ENCODE measurements at regions not wholly inside any gene's neighbourhood (a gene's known extent, or its start where the extent isn't known, plus 50 kb on each side); places are given as distances from the start of the nearest gene placed in this dataset.

DNA sequence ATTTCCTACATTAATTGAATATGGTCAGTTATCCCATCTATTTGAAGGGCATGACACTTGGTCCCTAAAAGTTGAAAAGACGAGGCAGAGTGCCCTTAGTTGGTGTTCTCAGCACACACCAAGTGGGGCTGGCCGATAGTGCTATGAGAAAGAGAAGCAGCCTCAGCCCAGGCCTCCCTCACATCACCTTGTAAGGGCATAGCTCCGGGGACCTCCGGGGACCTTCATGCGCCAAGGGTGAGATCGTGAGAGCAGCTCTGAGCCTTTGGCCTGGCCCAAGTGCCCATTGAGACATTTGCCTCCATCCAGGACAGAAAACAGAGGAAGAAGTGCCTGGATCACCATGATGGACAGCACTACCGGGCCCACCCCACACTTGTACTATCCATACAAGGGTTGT, 244.3 kb upstream of the COPS8 start:
- TF ChIP-seq SPI1 (IDR thresholded peaks at IDR 0.05; ENCODE audit: low read depth, low read length): no peak
- TF ChIP-seq POLR2A (IDR thresholded peaks at IDR 0.05; ENCODE audit: low read depth, low read length): no peak
- TF ChIP-seq PAX5 (IDR thresholded peaks at IDR 0.05; ENCODE audit: insufficient read depth, low read length, severe bottlenecking): no peak
- no peak for TF ChIP-seq POLR2AphosphoS5 (IDR thresholded peaks at IDR 0.05; ENCODE audit: low read depth, low read length)
- no peak for TF ChIP-seq TAF1 (IDR thresholded peaks at IDR 0.05; ENCODE audit: low read depth, low read length)
- no peak for TF ChIP-seq POU2F2 (IDR thresholded peaks at IDR 0.05; ENCODE audit: low read depth, low read length)
- FAIRE-seq (no peak), DNase-seq (ENCODE audit: insufficient read length, low spot score) (no peak)

DNA sequence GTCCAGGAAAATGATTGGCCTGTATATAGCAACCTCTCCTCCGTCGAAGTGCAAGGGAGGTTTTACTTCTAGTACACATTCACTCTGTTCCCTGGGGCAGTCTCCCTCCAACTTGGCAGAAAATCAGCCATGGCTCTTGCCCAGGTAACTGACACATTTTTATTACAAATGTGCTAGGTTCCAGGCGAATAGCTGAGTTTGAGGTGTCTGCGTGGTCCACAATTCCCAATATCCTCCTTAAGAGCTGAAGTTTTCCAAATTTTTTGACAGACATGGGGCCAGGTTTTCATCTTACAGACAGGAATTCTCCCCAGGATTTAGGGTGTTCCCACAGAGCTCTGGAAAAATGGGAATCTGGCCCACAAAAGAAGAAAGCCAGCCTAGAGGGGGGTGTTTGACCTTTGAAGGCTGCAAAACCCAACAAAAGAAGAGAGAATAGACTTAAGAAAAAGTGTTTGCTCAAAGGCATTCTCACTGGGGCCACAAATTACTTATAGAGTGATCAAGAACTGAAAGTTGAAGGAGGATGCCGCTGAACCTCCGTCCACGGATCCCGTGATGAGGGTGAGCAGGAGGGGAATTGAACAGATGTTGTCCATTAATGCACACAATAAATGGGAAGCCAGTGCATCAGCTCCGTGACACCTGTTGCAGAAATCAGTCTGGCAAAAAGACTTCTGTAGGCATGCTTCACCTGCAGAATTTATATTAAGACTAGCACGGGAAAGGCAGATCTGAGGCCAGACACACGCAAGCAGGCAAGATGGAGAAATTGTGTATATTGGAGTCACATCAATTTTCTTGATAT, 242.3 kb upstream of the COPS8 start:
- TF ChIP-seq SPI1 (IDR thresholded peaks at IDR 0.05; ENCODE audit: low read depth, low read length) (no peak), TAF1 (IDR thresholded peaks at IDR 0.05; ENCODE audit: low read depth, low read length) (no peak), POU2F2 (IDR thresholded peaks at IDR 0.05; ENCODE audit: low read depth, low read length) (no peak), POLR2AphosphoS5 (IDR thresholded peaks at IDR 0.05; ENCODE audit: low read depth, low read length) (no peak), PAX5 (IDR thresholded peaks at IDR 0.05; ENCODE audit: insufficient read depth, low read length, severe bottlenecking) (no peak), POLR2A (IDR thresholded peaks at IDR 0.05; ENCODE audit: low read depth, low read length) (no peak)
- no peak for FAIRE-seq
- no peak for DNase-seq (ENCODE audit: insufficient read length, low spot score)

DNA sequence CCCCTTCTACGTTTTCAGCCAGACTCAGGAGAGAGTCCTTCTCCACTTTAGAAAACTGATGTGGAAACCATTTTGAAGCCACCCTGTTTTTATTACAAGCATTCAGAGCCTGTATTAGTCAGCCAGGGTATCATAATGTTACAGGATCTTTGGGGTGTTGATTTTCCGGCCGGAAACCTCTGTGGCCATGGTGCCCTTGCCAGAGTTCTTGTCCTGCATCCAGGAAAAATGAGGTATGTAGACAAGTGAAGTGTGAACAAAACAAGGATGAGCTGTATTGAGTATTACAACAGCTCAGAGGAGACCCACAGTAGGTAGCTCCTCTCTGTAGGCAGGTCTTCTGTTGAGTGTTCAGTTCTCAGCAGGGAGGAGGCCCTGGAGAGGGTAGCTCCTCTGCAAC, 241.0 kb upstream of the COPS8 start:
- FAIRE-seq: no peak
- no peak for DNase-seq (ENCODE audit: insufficient read length, low spot score)
- no peak for TF ChIP-seq POLR2A (IDR thresholded peaks at IDR 0.05; ENCODE audit: low read depth, low read length)
- TF ChIP-seq TAF1 (IDR thresholded peaks at IDR 0.05; ENCODE audit: low read depth, low read length): no peak
- TF ChIP-seq POU2F2 (IDR thresholded peaks at IDR 0.05; ENCODE audit: low read depth, low read length): no peak
- no peak for TF ChIP-seq SPI1 (IDR thresholded peaks at IDR 0.05; ENCODE audit: low read depth, low read length)

DNA sequence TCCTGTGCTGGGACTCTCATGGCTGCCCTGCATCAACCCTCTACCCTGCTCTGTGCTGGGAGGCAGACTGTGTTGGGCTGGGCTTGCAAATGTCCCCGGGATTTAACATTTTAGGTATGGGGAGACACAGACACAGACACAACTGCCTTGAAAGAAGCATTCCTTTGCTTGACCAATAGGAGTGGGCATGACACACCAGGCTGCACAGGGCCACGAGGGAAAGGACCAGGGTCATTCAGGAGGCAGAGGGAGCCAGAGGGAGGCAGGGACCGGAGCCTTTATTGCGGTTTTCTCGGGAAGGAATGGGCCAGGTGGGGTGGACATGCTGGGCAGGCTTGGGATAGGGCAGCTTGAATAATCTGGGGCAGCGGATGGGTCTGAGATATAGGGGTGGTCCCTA, 238.7 kb upstream of the COPS8 start:
- TF ChIP-seq PAX5 (IDR thresholded peaks at IDR 0.05; ENCODE audit: insufficient read depth, low read length, severe bottlenecking) (no peak), POLR2A (IDR thresholded peaks at IDR 0.05; ENCODE audit: low read depth, low read length) (no peak), POLR2AphosphoS5 (IDR thresholded peaks at IDR 0.05; ENCODE audit: low read depth, low read length) (no peak)
- DNase-seq (ENCODE audit: insufficient read length, low spot score) (no peak), FAIRE-seq (no peak)

DNA sequence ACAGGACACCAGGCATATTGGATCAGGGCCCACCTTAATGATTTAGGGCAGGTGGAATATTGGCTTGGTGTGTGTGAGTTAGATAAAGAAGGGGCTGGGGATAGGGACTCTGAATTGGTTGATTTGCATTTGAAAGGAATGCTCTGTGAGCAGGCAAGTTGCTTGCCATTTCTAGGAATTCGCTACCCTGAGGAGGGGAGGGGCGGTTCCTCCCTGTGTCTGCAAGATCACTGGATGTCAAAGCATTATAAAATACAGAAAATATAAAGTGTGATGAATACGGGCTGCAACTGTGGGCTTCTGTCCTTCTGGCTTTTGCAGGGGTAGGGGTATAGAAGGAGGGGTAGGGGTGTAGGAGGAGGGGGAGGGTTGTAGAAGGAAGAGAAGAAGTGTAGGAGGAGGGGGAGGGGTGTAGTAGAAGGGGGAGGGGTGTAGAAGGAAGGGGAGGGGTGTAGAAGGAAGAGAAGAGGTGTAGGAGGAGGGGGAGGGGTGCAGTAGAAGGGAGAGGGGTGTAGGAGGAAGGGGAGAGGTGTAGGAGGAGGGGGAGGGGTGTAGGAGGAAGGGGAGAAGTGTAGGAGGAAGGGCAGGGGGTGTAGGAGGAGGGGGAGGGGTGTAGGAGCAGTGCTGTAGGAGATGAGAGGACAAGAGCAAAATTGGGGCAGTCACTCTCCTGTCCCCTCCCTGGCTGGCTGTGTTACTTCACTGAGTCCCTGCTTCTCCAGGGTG, 238.0 kb upstream of the COPS8 start:
- no peak for FAIRE-seq
- no peak for DNase-seq (ENCODE audit: insufficient read length, low spot score)
- TF ChIP-seq POLR2A (IDR thresholded peaks at IDR 0.05; ENCODE audit: low read depth, low read length) (no peak), TAF1 (IDR thresholded peaks at IDR 0.05; ENCODE audit: low read depth, low read length) (no peak), PAX5 (IDR thresholded peaks at IDR 0.05; ENCODE audit: insufficient read depth, low read length, severe bottlenecking) (no peak), SPI1 (IDR thresholded peaks at IDR 0.05; ENCODE audit: low read depth, low read length) (no peak), POU2F2 (IDR thresholded peaks at IDR 0.05; ENCODE audit: low read depth, low read length) (no peak), POLR2AphosphoS5 (IDR thresholded peaks at IDR 0.05; ENCODE audit: low read depth, low read length) (no peak)

DNA sequence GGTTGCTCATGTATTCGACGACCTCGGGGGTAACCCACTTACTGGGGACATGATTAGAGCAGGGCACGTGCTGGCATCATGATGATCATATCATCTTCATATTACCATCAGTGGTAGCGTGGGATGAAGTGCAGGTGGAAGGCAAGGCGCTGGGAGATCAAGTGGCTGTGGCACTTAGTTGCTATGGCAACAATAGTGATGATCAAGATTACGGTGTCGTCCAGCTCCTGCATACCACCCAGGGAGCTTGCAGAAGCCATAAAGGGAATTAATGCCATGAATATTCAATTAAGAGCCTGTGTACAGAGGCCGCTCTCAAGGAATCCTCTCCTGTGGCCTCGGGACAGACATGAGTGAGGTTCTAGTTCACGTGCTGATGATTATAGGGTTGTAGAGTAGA, 237.2 kb upstream of the COPS8 start:
- TF ChIP-seq POU2F2 (IDR thresholded peaks at IDR 0.05; ENCODE audit: low read depth, low read length) (no peak), SPI1 (IDR thresholded peaks at IDR 0.05; ENCODE audit: low read depth, low read length) (no peak), POLR2AphosphoS5 (IDR thresholded peaks at IDR 0.05; ENCODE audit: low read depth, low read length) (no peak), POLR2A (IDR thresholded peaks at IDR 0.05; ENCODE audit: low read depth, low read length) (no peak), TAF1 (IDR thresholded peaks at IDR 0.05; ENCODE audit: low read depth, low read length) (no peak), PAX5 (IDR thresholded peaks at IDR 0.05; ENCODE audit: insufficient read depth, low read length, severe bottlenecking) (no peak)
- DNase-seq (ENCODE audit: insufficient read length, low spot score) (no peak), FAIRE-seq (no peak)

DNA sequence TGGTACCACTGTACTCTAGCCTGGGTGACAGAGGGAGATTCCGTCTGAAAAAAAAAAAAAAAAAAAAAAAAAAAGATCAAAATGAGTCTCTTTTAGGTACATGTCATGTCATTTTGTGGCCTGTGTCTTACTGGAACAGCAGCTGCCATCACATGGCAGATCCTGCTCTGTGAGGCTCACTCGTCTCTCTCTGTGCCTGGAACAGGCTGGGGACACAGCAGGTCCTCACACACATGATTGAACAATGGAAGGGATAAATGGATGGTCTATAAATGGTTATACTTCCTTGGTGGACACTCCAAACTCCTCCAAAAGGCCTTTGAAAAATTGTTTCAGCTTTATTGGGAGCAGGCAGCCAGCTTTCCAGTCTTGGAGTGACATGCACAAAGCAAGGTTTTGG, 236.2 kb upstream of the COPS8 start:
- TF ChIP-seq POU2F2 (IDR thresholded peaks at IDR 0.05; ENCODE audit: low read depth, low read length) (no peak), SPI1 (IDR thresholded peaks at IDR 0.05; ENCODE audit: low read depth, low read length) (no peak), POLR2A (IDR thresholded peaks at IDR 0.05; ENCODE audit: low read depth, low read length) (no peak), POLR2AphosphoS5 (IDR thresholded peaks at IDR 0.05; ENCODE audit: low read depth, low read length) (no peak), PAX5 (IDR thresholded peaks at IDR 0.05; ENCODE audit: insufficient read depth, low read length, severe bottlenecking) (no peak), TAF1 (IDR thresholded peaks at IDR 0.05; ENCODE audit: low read depth, low read length) (no peak)
- FAIRE-seq: no peak
- DNase-seq (ENCODE audit: insufficient read length, low spot score): no peak

DNA sequence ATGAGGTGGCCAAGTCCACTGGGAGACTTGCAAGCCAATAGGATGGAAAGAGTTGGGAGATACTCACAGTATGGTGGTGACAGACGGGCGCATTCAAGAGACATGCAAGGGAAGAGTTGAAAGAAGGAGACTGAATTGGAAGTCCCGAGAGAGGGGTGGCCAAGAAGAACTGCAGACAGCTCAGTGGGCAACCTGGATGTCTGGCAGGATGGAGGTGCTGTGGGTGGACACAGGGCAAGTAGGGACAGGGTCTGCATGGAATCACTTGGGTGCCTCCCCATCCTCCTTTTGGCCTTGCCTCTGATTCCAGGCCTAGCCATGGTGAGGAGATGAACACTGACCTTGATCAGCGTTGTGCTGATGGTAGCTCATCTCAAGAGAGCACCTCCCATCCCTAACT, 235.7 kb upstream of the COPS8 start:
- TF ChIP-seq POLR2A (IDR thresholded peaks at IDR 0.05; ENCODE audit: low read depth, low read length) (no peak), POLR2AphosphoS5 (IDR thresholded peaks at IDR 0.05; ENCODE audit: low read depth, low read length) (no peak), TAF1 (IDR thresholded peaks at IDR 0.05; ENCODE audit: low read depth, low read length) (no peak), POU2F2 (IDR thresholded peaks at IDR 0.05; ENCODE audit: low read depth, low read length) (no peak), SPI1 (IDR thresholded peaks at IDR 0.05; ENCODE audit: low read depth, low read length) (no peak), PAX5 (IDR thresholded peaks at IDR 0.05; ENCODE audit: insufficient read depth, low read length, severe bottlenecking) (no peak)
- FAIRE-seq (no peak), DNase-seq (ENCODE audit: insufficient read length, low spot score) (no peak)

DNA sequence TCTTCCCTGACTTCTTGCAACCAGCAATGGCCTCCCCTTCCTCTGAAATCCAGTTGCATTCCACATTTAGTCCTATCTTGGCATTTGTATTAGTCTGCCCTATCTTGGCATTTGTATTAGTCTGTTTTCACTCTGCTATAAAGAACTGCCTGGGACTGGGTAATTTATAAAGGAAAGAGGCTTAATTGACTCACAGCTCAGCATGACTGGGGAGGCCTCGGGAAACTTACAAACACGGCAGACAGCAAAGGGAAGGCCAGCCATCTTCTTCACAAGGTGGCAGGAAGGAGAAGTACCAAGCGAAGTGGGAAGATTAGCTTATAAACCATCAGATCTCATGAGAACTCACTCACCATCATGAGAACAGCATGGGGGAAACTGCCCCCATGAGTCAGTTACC, 234.5 kb upstream of the COPS8 start:
- TF ChIP-seq TAF1 (IDR thresholded peaks at IDR 0.05; ENCODE audit: low read depth, low read length) (no peak), POLR2AphosphoS5 (IDR thresholded peaks at IDR 0.05; ENCODE audit: low read depth, low read length) (no peak), POU2F2 (IDR thresholded peaks at IDR 0.05; ENCODE audit: low read depth, low read length) (no peak), SPI1 (IDR thresholded peaks at IDR 0.05; ENCODE audit: low read depth, low read length) (no peak), PAX5 (IDR thresholded peaks at IDR 0.05; ENCODE audit: insufficient read depth, low read length, severe bottlenecking) (no peak), POLR2A (IDR thresholded peaks at IDR 0.05; ENCODE audit: low read depth, low read length) (no peak)
- no peak for DNase-seq (ENCODE audit: insufficient read length, low spot score)
- FAIRE-seq: no peak
